Prostate gland (tissue), 2 donors: ENCODE measurements at regions not wholly inside any gene's neighbourhood (a gene's known extent, or its start where the extent isn't known, plus 50 kb on each side); places are given as distances from the start of the nearest gene placed in this dataset.

Experiments
- DNase-seq: peaks from one replicate; pipeline ENCODE4 v3.0.0-alpha.2; 2019; ENCODE audit warnings: low spot score
- H3K27ac ChIP-seq, 2 donors: fragments of 200-600 bp; sonication (generic); 2 replicates each; pipeline ENCODE4 v1.5.1; 2017 to 2019
- H3K27me3 ChIP-seq: fragments of 200-600 bp; sonication (generic); replicated peaks from 2 replicates; pipeline ENCODE4 v1.5.1; 2019; ENCODE audit not compliant: insufficient read depth
- H3K36me3 ChIP-seq, 2 donors: fragments of 200-600 bp; sonication (generic); 1 replicate in 1 of 2; 2 replicates in 1 of 2; pipeline versions ENCODE4 v1.5.1 to v1.8.1; 2017 to 2019
- H3K4me1 ChIP-seq: fragments of 200-600 bp; sonication (generic); replicated peaks from 2 replicates; pipeline ENCODE4 v1.5.1; 2019
- H3K4me3 ChIP-seq, 2 donors: fragments of 200-600 bp; sonication (generic); 2 replicates each; pipeline ENCODE4 v1.5.1; 2017 to 2019
- H3K9me3 ChIP-seq: fragments of 200-600 bp; sonication (generic); 2 replicates; pipeline ENCODE4 v1.5.1; 2017
- POLR2A ChIP-seq: fragments of 450-650 bp; IDR thresholded peaks from one replicate; pipeline ENCODE4 v1.6.1; 2016; ENCODE audit warnings: antibody characterized with exemption, mild to moderate bottlenecking
- POLR2AphosphoS5 ChIP-seq: sonication (generic); formaldehyde crosslinking; IDR thresholded peaks from one replicate; pipeline ENCODE4 v1.6.1; 2017; ENCODE audit warnings: antibody characterized with exemption
- WGBS: methylation state at CpG from one replicate; pipeline ENCODE4 v1.1.5; 2018; 5-methylcytosine and 5-hydroxymethylcytosine counted together
- intact Hi-C: fragments of 100-400 bp; cut with DNase I; formaldehyde crosslinking; loops from one replicate; pipeline ENCODE4 v1.14.2; 2022
- TF ChIP-seq, protein P1 (sequence below), 4 experiments: fragments of 200-600 bp in 2 of 4; fragments of 450-650 bp in 2 of 4; sonication (generic) in 2 of 4; IDR thresholded peaks; 1 replicate in 3 of 4; 2 replicates in 1 of 4; pipeline ENCODE4 v1.5.1; 2016 to 2019; ENCODE audit warnings: antibody characterized with exemption in 4 of 4, mild to moderate bottlenecking in 2 of 4, moderate library complexity in 2 of 4

DNA sequence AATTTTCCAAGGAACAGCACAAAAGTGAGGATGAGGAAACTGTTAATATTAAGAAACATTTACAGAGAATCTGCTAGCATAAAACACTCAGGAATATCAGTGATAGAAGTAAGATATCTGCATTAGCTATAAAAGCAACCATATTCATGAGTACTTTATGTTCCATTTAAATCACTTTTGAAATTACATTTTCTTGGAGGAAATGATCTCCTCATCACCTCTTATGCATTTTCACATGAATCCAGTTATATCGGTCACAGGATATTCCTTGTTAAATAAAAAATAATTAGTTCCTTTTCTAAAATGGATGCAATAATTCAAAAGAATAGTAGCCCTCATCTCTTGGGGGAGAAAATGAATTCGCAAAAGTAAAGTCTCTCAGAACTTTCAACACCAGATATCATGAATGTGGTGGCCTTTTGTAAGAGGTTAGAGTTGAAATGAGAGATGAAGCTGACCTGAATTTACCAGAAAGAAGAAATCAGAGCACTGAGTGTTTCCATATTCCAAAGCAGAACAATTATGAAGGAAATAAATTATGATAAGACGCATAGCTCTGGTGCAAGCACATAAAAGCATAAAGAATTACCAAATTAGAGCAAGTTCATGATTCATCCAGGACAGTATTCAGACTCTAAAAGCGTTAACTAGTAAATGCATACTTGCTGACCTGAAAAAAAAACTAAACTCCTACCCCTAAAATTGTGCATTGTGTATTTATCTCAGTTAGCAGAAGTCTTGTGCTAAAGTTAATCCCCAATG lies 321.9 kb upstream of the CCDC54 start:
- Histone ChIP-seq H3K4me3 (no peak overlapping the region), H3K27me3 (no peaks in the 10 kb centered on the region), H3K9me3 (no peaks in the 10 kb centered on the region), H3K4me1 (no peaks in the 10 kb centered on the region), H3K36me3 (no peaks in the 10 kb centered on the region), H3K27ac (no peak overlapping the region)
- intact Hi-C loops = no loop called here
- 74% methylated on average over 4 of the region's 4 CpGs for WGBS
- TF ChIP-seq POLR2A = no peak
- TF ChIP-seq, protein P1, sequence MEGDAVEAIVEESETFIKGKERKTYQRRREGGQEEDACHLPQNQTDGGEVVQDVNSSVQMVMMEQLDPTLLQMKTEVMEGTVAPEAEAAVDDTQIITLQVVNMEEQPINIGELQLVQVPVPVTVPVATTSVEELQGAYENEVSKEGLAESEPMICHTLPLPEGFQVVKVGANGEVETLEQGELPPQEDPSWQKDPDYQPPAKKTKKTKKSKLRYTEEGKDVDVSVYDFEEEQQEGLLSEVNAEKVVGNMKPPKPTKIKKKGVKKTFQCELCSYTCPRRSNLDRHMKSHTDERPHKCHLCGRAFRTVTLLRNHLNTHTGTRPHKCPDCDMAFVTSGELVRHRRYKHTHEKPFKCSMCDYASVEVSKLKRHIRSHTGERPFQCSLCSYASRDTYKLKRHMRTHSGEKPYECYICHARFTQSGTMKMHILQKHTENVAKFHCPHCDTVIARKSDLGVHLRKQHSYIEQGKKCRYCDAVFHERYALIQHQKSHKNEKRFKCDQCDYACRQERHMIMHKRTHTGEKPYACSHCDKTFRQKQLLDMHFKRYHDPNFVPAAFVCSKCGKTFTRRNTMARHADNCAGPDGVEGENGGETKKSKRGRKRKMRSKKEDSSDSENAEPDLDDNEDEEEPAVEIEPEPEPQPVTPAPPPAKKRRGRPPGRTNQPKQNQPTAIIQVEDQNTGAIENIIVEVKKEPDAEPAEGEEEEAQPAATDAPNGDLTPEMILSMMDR (IDR thresholded peaks at IDR 0.05) = no peak
- TF ChIP-seq POLR2AphosphoS5 = no peak
- no peak for DNase-seq

DNA sequence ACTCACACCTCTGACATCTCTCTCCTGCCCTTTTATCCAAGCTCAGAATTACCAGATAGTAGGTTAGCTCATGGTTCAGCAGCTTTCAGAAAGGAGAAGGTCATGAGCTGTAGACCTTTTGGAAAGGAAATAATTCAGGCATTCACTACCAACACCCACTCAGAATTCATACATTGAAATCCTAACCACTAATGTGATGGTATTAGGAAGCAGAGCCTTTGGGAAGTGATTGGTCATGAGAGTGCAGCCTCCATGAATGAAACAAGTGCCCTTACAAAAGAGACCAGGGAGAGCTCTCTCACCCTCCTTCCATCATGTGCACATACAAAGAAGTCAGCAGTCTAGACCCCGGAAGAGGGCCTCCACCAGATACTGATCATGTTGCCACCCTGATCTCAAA lies 315.8 kb upstream of the CCDC54 start:
- Histone ChIP-seq H3K27ac (no peak overlapping the region), H3K4me1 (no peaks in the 10 kb centered on the region), H3K27me3 (no peaks in the 10 kb centered on the region), H3K4me3 (no peak overlapping the region), H3K9me3 (no peaks in the 10 kb centered on the region), H3K36me3 (no peaks in the 10 kb centered on the region)
- 100% methylated on average over 1 of the region's 1 CpG for WGBS
- TF ChIP-seq POLR2A (no peak), POLR2AphosphoS5 (no peak)
- TF ChIP-seq, protein P1 (IDR thresholded peaks at IDR 0.05) = no peak
- DNase-seq = no peak
- intact Hi-C loops = loop anchor here (5.0 to 10.0 kb wide), 2 partner anchors 239 to 1377 kb away; no protein-coding TSS in a partner anchor

DNA sequence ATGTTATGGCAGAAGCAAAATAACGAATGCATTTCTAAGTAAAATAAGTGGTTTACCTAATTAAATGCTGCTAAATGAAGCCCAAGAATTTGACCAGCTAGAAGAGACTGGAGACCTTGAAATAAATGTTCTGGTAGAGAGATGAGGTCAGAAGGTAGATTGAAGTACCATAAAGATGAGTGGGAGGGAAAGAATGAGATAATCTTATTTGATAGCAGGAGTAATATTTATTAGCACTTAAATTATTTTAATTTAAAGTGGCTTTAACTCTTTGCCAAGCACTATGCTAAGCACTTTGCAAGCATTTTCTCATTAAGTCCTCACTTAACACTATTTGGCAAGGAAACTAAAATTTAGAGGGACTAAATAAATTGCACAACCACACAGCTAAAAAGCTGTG lies 314.9 kb upstream of the CCDC54 start:
- intact Hi-C loops = loop anchor here (5.0 to 10.0 kb wide), 2 partner anchors 240 to 1378 kb away; no protein-coding TSS in a partner anchor
- DNase-seq = no peak
- H3K4me3 ChIP-seq = no peak overlapping the region
- H3K27me3 ChIP-seq = no peaks in the 10 kb centered on the region
- no peaks in the 10 kb centered on the region for H3K9me3 ChIP-seq
- WGBS = 68% methylated on average over 1 of the region's 1 CpG
- H3K36me3 ChIP-seq = no peaks in the 10 kb centered on the region
- no peak for TF ChIP-seq POLR2A
- TF ChIP-seq, protein P1 (IDR thresholded peaks at IDR 0.05) = no peak
- no peak for TF ChIP-seq POLR2AphosphoS5
- H3K4me1 ChIP-seq = no peaks in the 10 kb centered on the region
- no peak overlapping the region for H3K27ac ChIP-seq

DNA sequence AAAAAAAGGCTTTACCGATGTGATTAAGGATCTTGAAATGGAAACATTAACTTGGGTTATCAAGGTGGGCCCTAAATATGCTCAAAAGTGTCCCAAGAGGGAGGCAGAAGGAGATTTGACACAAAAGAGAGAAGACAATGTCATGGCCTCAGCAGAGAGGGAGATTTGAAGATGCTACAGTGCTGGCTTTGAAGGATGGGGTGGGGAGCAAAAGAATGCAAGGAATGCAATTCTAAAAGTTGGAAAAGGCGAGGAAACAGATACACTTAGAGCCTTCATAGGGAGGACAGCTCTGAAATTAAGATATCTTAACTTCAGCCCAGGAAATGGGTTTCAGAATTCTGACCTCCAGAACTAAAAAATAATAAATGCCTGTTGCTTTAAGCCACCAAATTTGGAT lies 314.5 kb upstream of the CCDC54 start:
- Histone ChIP-seq H3K27me3 (no peaks in the 10 kb centered on the region), H3K36me3 (no peaks in the 10 kb centered on the region), H3K4me1 (no peaks in the 10 kb centered on the region), H3K4me3 (no peak overlapping the region), H3K9me3 (no peaks in the 10 kb centered on the region), H3K27ac (no peak overlapping the region)
- DNase-seq = no peak
- TF ChIP-seq, protein P1 (IDR thresholded peaks at IDR 0.05) = no peak
- no peak for TF ChIP-seq POLR2A
- TF ChIP-seq POLR2AphosphoS5 = no peak
- intact Hi-C loops = loop anchor here (5.0 to 10.0 kb wide), 2 partner anchors 240 to 1378 kb away; no protein-coding TSS in a partner anchor
- WGBS = 70% methylated on average over 2 of the region's 2 CpGs

DNA sequence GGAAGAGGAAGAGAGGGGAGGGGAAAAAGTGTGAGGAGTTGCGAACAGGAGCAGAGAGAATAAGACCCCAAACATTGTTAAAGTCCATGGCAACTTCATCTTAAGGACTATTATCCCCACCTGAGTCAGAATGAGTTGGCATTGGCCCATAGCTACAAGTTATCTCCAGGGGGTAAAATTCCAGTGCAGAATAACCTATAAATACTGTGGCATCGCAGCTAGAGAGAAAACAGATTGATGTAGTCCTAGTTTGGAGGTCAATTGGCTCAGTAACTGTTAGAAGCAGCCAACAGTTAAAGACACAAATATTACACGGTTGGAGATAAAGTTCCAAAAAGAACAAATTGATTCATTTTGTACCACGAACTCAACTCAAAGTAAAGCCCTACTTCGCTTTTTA lies 313.9 kb upstream of the CCDC54 start:
- Histone ChIP-seq H3K4me3 (no peak overlapping the region), H3K9me3 (no peaks in the 10 kb centered on the region), H3K36me3 (no peaks in the 10 kb centered on the region), H3K27me3 (no peaks in the 10 kb centered on the region), H3K27ac (no peak overlapping the region), H3K4me1 (no peaks in the 10 kb centered on the region)
- TF ChIP-seq POLR2A (no peak), POLR2AphosphoS5 (no peak)
- TF ChIP-seq, protein P1 (IDR thresholded peaks at IDR 0.05) = no peak
- no peak for DNase-seq
- 55% methylated on average over 5 of the region's 5 CpGs for WGBS
- intact Hi-C loops = loop anchor here (5.0 to 10.0 kb wide), 2 partner anchors 241 to 1379 kb away; no protein-coding TSS in a partner anchor
